IMR-90 (cell line): ENCODE measurements at regions not wholly inside any gene's neighbourhood (a gene's known extent, or its start where the extent isn't known, plus 50 kb on each side); places are given as distances from the start of the nearest gene placed in this dataset.

Experiments used
- ATAC-seq: fragments of 200-7000 bp; cut with Tn5 transposase; 2 replicates; pipeline ENCODE4 v1.9.1; 2020; ENCODE audit warnings: low read depth, mild to moderate bottlenecking, moderate library complexity
- BruUV-seq: library from RNA; stranded (reverse); fragments of 400-500 nt; replicated peaks from 2 replicates; lab custom pipeline; 2021; lab: Mats Ljungman, UMichigan
- CTCF ChIA-PET: fragments of 300-600 bp; formaldehyde crosslinking; extraction: SDS; loops from one replicate; lab custom pipeline; 2021; ENCODE audit warnings: antibody characterized with exemption; lab: Yijun Ruan, JAX
- POLR2A ChIA-PET: fragments of 300-600 bp; sonication (Branson Sonifier 250); formaldehyde crosslinking; loops from one replicate; lab custom pipeline; 2022; ENCODE audit warnings: antibody characterized with exemption; ENCODE audit not compliant: unreplicated experiment; lab: Charles Lee
- DNase-seq: peaks from one replicate; pipeline ENCODE4 v3.0.0; 2013
- H2AFZ ChIP-seq: replicated peaks from 2 replicates; pipeline ENCODE3; 2013; ENCODE audit warnings: low read length, mild to moderate bottlenecking; ENCODE audit not compliant: poor library complexity
- H2AK5ac ChIP-seq: 2 replicates; pipeline ENCODE4 v1.6.1; 2013; ENCODE audit warnings: low read depth, low read length, inconsistent platforms
- H2AK9ac ChIP-seq: replicated peaks from 2 replicates; pipeline ENCODE3; 2013; ENCODE audit warnings: mild to moderate bottlenecking, low read depth, low read length, moderate library complexity; ENCODE audit not compliant: poor library complexity
- H2BK120ac ChIP-seq: 2 replicates; pipeline ENCODE4 v1.6.1; 2013; ENCODE audit warnings: low read depth, low read length, inconsistent platforms
- H2BK15ac ChIP-seq: 3 replicates; pipeline ENCODE4 v1.6.1; 2013; ENCODE audit warnings: low read depth, low read length, inconsistent platforms
- H2BK20ac ChIP-seq: 2 replicates; pipeline ENCODE4 v1.6.1; 2013; ENCODE audit warnings: low read depth, mild to moderate bottlenecking, inconsistent platforms, low read length, moderate library complexity
- H2BK5ac ChIP-seq: 2 replicates; pipeline ENCODE4 v1.6.1; 2013; ENCODE audit warnings: mild to moderate bottlenecking, low read depth, low read length, inconsistent platforms; ENCODE audit not compliant: poor library complexity, severe bottlenecking
- H3K14ac ChIP-seq: replicated peaks from 2 replicates; pipeline ENCODE4 v1.6.1; 2013; ENCODE audit warnings: low read depth, low read length, inconsistent platforms
- H3K18ac ChIP-seq: 2 replicates; pipeline ENCODE4 v1.6.1; 2013; ENCODE audit warnings: low read depth, low read length, control low read depth
- H3K23ac ChIP-seq: 2 replicates; pipeline ENCODE4 v1.6.1; 2013; ENCODE audit warnings: low read depth, low read length, inconsistent platforms
- H3K27ac ChIP-seq: 2 replicates; pipeline ENCODE4 v1.5.1; 2013; ENCODE audit warnings: mild to moderate bottlenecking, control low read depth, low read length; ENCODE audit not compliant: insufficient read depth
- H3K27me3 ChIP-seq: 2 replicates; pipeline ENCODE4 v1.6.1; 2013; ENCODE audit warnings: low read length; ENCODE audit not compliant: control insufficient read depth, insufficient read depth
- H3K36me3 ChIP-seq: 2 replicates; pipeline ENCODE4 v1.6.1; 2013; ENCODE audit warnings: low read length, mixed read lengths; ENCODE audit not compliant: control insufficient read depth, insufficient read depth
- H3K4ac ChIP-seq: 2 replicates; pipeline ENCODE4 v1.6.1; 2013; ENCODE audit warnings: low read depth, low read length, inconsistent platforms
- H3K4me1 ChIP-seq: 2 replicates; pipeline ENCODE4 v1.6.1; 2013; ENCODE audit warnings: low read length, mixed read lengths; ENCODE audit not compliant: control insufficient read depth, insufficient read depth
- H3K4me2 ChIP-seq: 2 replicates; pipeline ENCODE4 v1.6.1; 2013; ENCODE audit warnings: low read depth, mild to moderate bottlenecking, control low read depth, low read length, moderate library complexity
- H3K4me3 ChIP-seq: 2 replicates; pipeline ENCODE4 v1.5.1; 2013; ENCODE audit warnings: low read depth, mild to moderate bottlenecking, control low read depth, low read length, moderate library complexity; ENCODE audit not compliant: insufficient read depth
- H3K56ac ChIP-seq: 2 replicates; pipeline ENCODE4 v1.6.1; 2013; ENCODE audit warnings: low read length, inconsistent platforms; ENCODE audit not compliant: insufficient read depth; ENCODE audit errors: extremely low read depth
- H3K79me1 ChIP-seq, 2 experiments: 2 replicates each; pipeline ENCODE4 v1.6.1; 2013; ENCODE audit warnings: low read length in 2 of 2, inconsistent platforms in 1 of 2, low read depth in 1 of 2
- H3K9ac ChIP-seq: 2 replicates; pipeline ENCODE4 v1.6.1; 2013; ENCODE audit warnings: low read depth, low read length, control low read depth
- H3K9me1 ChIP-seq: 2 replicates; pipeline ENCODE4 v1.6.1; 2013; ENCODE audit warnings: low read length, inconsistent platforms; ENCODE audit not compliant: insufficient read depth
- H3K9me3 ChIP-seq: 2 replicates; pipeline ENCODE4 v1.6.1; 2013; ENCODE audit warnings: low read length; ENCODE audit not compliant: control insufficient read depth, insufficient read depth
- H4K20me1 ChIP-seq: 2 replicates; pipeline ENCODE4 v1.6.1; 2013; ENCODE audit warnings: low read length, inconsistent platforms; ENCODE audit not compliant: insufficient read depth
- H4K5ac ChIP-seq: 2 replicates; pipeline ENCODE4 v1.6.1; 2013; ENCODE audit warnings: mild to moderate bottlenecking, low read depth, low read length, control low read depth
- H4K8ac ChIP-seq, 2 experiments: 2 replicates each; pipeline ENCODE4 v1.6.1; 2013; ENCODE audit warnings: low read depth in 2 of 2, low read length in 2 of 2, control low read depth in 1 of 2, inconsistent platforms in 1 of 2
- H4K91ac ChIP-seq: 2 replicates; pipeline ENCODE4 v1.6.1; 2013; ENCODE audit warnings: low read depth, low read length, inconsistent platforms; ENCODE audit not compliant: insufficient read depth
- BHLHE40 ChIP-seq: fragments of 150-350 bp; IDR thresholded peaks from 2 replicates; pipeline ENCODE4 v1.6.1; 2016; ENCODE audit warnings: mild to moderate bottlenecking, low read depth, low read length
- CEBPB ChIP-seq: IDR thresholded peaks from 2 replicates; pipeline ENCODE4 v1.6.1; 2012; ENCODE audit warnings: low read depth, low read length, improper control_type of control experiment
- CHD1 ChIP-seq: IDR thresholded peaks from 2 replicates; pipeline ENCODE4 v1.6.1; 2012; ENCODE audit warnings: low read depth, low read length, improper control_type of control experiment
- ELK1 ChIP-seq: fragments of 150-350 bp; IDR thresholded peaks from 2 replicates; pipeline ENCODE4 v1.6.1; 2016; ENCODE audit warnings: low read depth, mild to moderate bottlenecking, low read length, moderate library complexity, borderline replicate concordance
- MAFK ChIP-seq: IDR thresholded peaks from 2 replicates; pipeline ENCODE4 v1.6.1; 2012; ENCODE audit warnings: low read depth, low read length, improper control_type of control experiment
- MAZ ChIP-seq: IDR thresholded peaks from 2 replicates; pipeline ENCODE4 v1.6.1; 2012; ENCODE audit warnings: low read depth, mild to moderate bottlenecking, low read length, improper control_type of control experiment, moderate library complexity, borderline replicate concordance
- MXI1 ChIP-seq: IDR thresholded peaks from 2 replicates; pipeline ENCODE4 v1.6.1; 2012; ENCODE audit warnings: low read depth, mild to moderate bottlenecking, low read length, moderate library complexity, borderline replicate concordance
- POLR2A ChIP-seq: IDR thresholded peaks from 2 replicates; pipeline ENCODE4 v1.6.1; 2012; ENCODE audit warnings: mild to moderate bottlenecking, low read depth, low read length
- RCOR1 ChIP-seq: IDR thresholded peaks from 2 replicates; pipeline ENCODE4 v1.6.1; 2012; ENCODE audit warnings: mild to moderate bottlenecking, low read length, improper control_type of control experiment; ENCODE audit not compliant: insufficient replicate concordance
- SMC3 ChIP-seq: fragments of 150-350 bp; IDR thresholded peaks from 2 replicates; pipeline ENCODE4 v1.6.1; 2016; ENCODE audit warnings: low read depth, mild to moderate bottlenecking, antibody characterized with exemption, low read length, moderate library complexity
- USF2 ChIP-seq: fragments of 150-350 bp; IDR thresholded peaks from 2 replicates; pipeline ENCODE4 v1.6.1; 2017; ENCODE audit warnings: mild to moderate bottlenecking, antibody characterized with exemption, low read length, low read depth
- WGBS, 2 experiments: methylation state at CpG; one replicate each; pipeline versions ENCODE4 v1.1.5 to v1.1.7; 2013; ENCODE audit warnings: missing lambda C conversion rate in 2 of 2; ENCODE audit not compliant: insufficient read length in 1 of 2; ENCODE audit errors: extremely low coverage in 2 of 2; 5-methylcytosine and 5-hydroxymethylcytosine counted together
- dilution Hi-C: fragments of 300-500 bp; cut with HindIII; formaldehyde crosslinking; loops from one replicate; pipeline ENCODE4 v1.14.3; 2018; ENCODE audit warnings: low sequenced_read_pairs; ENCODE audit not compliant: unreplicated experiment
- in situ Hi-C: fragments of 300-500 bp; cut with MboI; formaldehyde crosslinking; loops from 3 replicates; pipeline ENCODE4 v1.14.3; 2019; ENCODE audit warnings: low sequenced_read_pairs, inconsistent platforms, mixed read lengths
- intact Hi-C: fragments of 100-400 bp; cut with micrococcal nuclease; formaldehyde crosslinking; loops from 2 replicates; pipeline ENCODE4 v1.10.0; 2022

DNA sequence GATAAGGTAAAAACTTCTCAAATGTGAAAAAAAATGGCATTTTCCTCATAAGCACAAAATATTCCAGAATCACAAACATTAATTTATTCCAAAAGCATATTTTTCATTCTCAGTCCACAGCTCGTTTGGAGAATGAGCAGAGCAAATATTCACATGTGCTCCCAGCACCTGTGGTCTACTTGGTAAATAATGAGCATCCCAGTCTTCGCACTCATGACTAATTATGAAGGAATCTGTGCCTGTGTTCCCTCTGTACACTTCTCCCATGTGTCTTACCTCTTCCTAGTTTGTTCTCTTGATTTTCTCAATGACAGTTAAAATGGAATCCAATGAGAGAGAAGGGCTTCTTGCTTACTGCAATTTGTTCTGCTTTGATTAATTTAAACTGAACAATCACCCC lies 671.0 kb upstream of the SOX11 start:
- H3K27ac ChIP-seq: no peak overlapping the region
- H2BK20ac ChIP-seq: no peak overlapping the region
- no peak for TF ChIP-seq MXI1
- no peak for TF ChIP-seq CHD1
- no peak for TF ChIP-seq ELK1
- TF ChIP-seq SMC3: no peak
- no peak for TF ChIP-seq RCOR1
- TF ChIP-seq MAZ: no peak
- no peak for TF ChIP-seq CEBPB
- TF ChIP-seq USF2: no peak
- no peak for TF ChIP-seq BHLHE40
- no peak for TF ChIP-seq MAFK
- no peak for TF ChIP-seq POLR2A
- H2AK9ac ChIP-seq: no peak overlapping the region
- H3K4me1 ChIP-seq: no peaks in the 10 kb centered on the region
- H3K9me1 ChIP-seq: no peaks in the 10 kb centered on the region
- dilution Hi-C loops (no loop called here), intact Hi-C loops (no loop called here), in situ Hi-C loops (no loop called here)
- no peak overlapping the region for H2BK15ac ChIP-seq
- no peak overlapping the region for H3K14ac ChIP-seq
- H2BK120ac ChIP-seq: no peak overlapping the region
- no peak overlapping the region for H3K4me2 ChIP-seq
- DNase-seq (no peak), ATAC-seq (no peak)
- no peak overlapping the region for H3K56ac ChIP-seq
- WGBS, 2 experiments: no CpG with 5 or more reads among the region's 2 CpGs
- H4K91ac ChIP-seq: no peak overlapping the region
- no peak overlapping the region for H4K8ac ChIP-seq
- ChIA-PET CTCF (no interaction called here), POLR2A (no interaction called here)
- H3K9me3 ChIP-seq: peaks cover 26% of the 10 kb centered on the region
- no peak overlapping the region for H3K18ac ChIP-seq
- no peaks in the 10 kb centered on the region for H4K20me1 ChIP-seq
- H3K4ac ChIP-seq: no peak overlapping the region
- no peak overlapping the region for H2AK5ac ChIP-seq
- no TSS peak for BruUV-seq
- no peaks in the 10 kb centered on the region for H3K36me3 ChIP-seq
- H2BK5ac ChIP-seq: no peak overlapping the region
- H4K5ac ChIP-seq: no peak overlapping the region
- no peak overlapping the region for H3K23ac ChIP-seq
- no peak overlapping the region for H2AFZ ChIP-seq
- H3K4me3 ChIP-seq: no peak overlapping the region
- H3K9ac ChIP-seq: no peak overlapping the region
- H3K27me3 ChIP-seq: no peaks in the 10 kb centered on the region
- no peaks in the 10 kb centered on the region for H3K79me1 ChIP-seq
